Stimulated activated CD4-positive, alpha-beta T cell treated with anti-CD3 and anti-CD28 coated beads, Interleukin-1b, Interleukin-23, amount 100 ng/mL, for 48 hours (primary cell): ENCODE measurements at regions not wholly inside any gene's neighbourhood (a gene's known extent, or its start where the extent isn't known, plus 50 kb on each side); places are given as distances from the start of the nearest gene placed in this dataset.

ENCODE experiments used
- DNase-seq: peaks from one replicate; pipeline ENCODE4 v3.0.0-alpha.2; 2020

GRCh38 chr2:16496426-16497388 is 168.9 kb downstream of the CYRIA start:
- no peak for DNase-seq

GRCh38 chr2:16495509-16496208 is 170.0 kb downstream of the CYRIA start:
- no peak for DNase-seq

- DNase-seq = no peak
Observed at GRCh38 chr2:16494836-16495508, 170.7 kb downstream of the CYRIA start.

GRCh38 chr2:16493788-16494187 is 171.8 kb downstream of the CYRIA start:
- DNase-seq = no peak

- DNase-seq = no peak
Observed at GRCh38 chr2:16487686-16488085, 177.9 kb downstream of the CYRIA start.

GRCh38 chr2:16485251-16485650 is 180.4 kb downstream of the CYRIA start:
- no peak for DNase-seq

- DNase-seq = no peak
Observed at GRCh38 chr2:16482460-16482859, 183.2 kb downstream of the CYRIA start.

- no peak for DNase-seq
Observed at GRCh38 chr2:16481351-16481750, 184.3 kb downstream of the CYRIA start.

- no peak for DNase-seq
Observed at GRCh38 chr2:16479721-16480120, 185.9 kb downstream of the CYRIA start.

- DNase-seq = no peak
Observed at GRCh38 chr2:16478434-16479210, 187.0 kb downstream of the CYRIA start.

- DNase-seq = no peak
Observed at GRCh38 chr2:16477648-16478047, 188.0 kb downstream of the CYRIA start.

- DNase-seq = no peak
Observed at GRCh38 chr2:16476866-16477265, 188.8 kb downstream of the CYRIA start.

- no peak for DNase-seq
Observed at GRCh38 chr2:16475986-16476567, 189.6 kb downstream of the CYRIA start.

GRCh38 chr2:16475586-16475985 is 190.0 kb downstream of the CYRIA start:
- DNase-seq = no peak

GRCh38 chr2:16473575-16473974 is 192.1 kb downstream of the CYRIA start:
- no peak for DNase-seq

- DNase-seq = no peak
Observed at GRCh38 chr2:16470936-16471490, 194.6 kb downstream of the CYRIA start.

- no peak for DNase-seq
Observed at GRCh38 chr2:16466821-16467151, 198.8 kb downstream of the CYRIA start.

- no peak for DNase-seq
Observed at GRCh38 chr2:16466133-16466820, 199.4 kb downstream of the CYRIA start.

- no peak for DNase-seq
Observed at GRCh38 chr2:16464641-16465040, 201.0 kb downstream of the CYRIA start.

- DNase-seq = no peak
Observed at GRCh38 chr2:16462958-16463357, 202.7 kb downstream of the CYRIA start.

- no peak for DNase-seq
Observed at GRCh38 chr2:16461672-16462071, 204.0 kb downstream of the CYRIA start.

GRCh38 chr2:16459606-16460005 is 206.0 kb downstream of the CYRIA start:
- no peak for DNase-seq
